ENCODE measurements at regions not wholly inside any gene's neighbourhood (a gene's known extent, or its start where the extent isn't known, plus 50 kb on each side); places are given as distances from the start of the nearest gene placed in this dataset.

DNA sequence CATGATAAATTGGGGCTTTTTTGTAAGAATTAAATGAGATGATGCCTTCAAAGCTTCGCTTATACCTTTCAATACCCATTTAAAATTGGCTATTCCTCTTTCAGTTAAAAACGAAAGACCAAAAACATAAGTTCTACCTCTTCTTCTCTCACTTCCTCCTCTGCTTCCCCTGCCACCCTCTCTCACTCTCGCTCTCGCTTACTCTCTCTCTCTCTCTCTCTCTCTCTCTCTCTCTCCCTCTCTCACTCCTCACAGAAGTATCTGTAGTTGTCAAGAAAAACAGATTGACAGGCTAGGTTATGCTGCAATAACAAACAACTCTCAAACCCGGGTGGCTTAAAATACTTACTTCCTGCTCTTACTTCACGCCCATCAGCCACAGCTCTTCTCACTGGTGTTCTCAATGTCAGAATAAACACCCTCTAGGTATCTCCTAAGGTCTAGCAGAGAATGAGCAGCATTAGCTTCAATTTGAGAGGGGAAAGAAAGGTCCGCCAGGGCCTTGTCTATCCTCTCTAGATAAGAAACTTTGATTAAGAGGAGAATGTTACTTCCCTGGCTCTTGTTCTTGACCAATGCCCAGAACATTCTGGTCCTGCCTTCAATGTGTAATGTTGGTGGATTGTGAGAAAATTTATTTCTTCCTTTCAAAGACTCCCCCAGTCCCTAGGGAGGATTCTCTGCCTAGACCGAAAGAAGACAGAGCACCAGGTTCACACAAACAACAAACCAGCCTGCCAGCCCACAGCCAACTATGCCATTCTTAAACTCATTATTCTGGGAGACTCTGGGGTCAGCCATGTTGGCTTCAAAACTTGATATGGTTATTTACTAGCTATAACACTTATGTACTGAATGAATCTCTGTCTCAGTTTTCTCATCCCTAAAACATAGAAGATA lies 1028.7 kb downstream of the XPNPEP1 start:
- Histone ChIP-seq H3K9me3 (ENCODE audit: severe bottlenecking) (no peaks in the 10 kb centered on the region), H3K27ac (ENCODE audit: poor library complexity, severe bottlenecking) (no peak overlapping the region), H3K4me1 (ENCODE audit: insufficient read depth, poor library complexity, severe bottlenecking) (no peaks in the 10 kb centered on the region), H3K36me3 (ENCODE audit: low read depth) (no peaks in the 10 kb centered on the region), H3K4me3 (ENCODE audit: severe bottlenecking) (no peak overlapping the region), H3K27me3 (ENCODE audit: insufficient read depth, poor library complexity, severe bottlenecking) (no peaks in the 10 kb centered on the region)
- TF ChIP-seq, protein P1, sequence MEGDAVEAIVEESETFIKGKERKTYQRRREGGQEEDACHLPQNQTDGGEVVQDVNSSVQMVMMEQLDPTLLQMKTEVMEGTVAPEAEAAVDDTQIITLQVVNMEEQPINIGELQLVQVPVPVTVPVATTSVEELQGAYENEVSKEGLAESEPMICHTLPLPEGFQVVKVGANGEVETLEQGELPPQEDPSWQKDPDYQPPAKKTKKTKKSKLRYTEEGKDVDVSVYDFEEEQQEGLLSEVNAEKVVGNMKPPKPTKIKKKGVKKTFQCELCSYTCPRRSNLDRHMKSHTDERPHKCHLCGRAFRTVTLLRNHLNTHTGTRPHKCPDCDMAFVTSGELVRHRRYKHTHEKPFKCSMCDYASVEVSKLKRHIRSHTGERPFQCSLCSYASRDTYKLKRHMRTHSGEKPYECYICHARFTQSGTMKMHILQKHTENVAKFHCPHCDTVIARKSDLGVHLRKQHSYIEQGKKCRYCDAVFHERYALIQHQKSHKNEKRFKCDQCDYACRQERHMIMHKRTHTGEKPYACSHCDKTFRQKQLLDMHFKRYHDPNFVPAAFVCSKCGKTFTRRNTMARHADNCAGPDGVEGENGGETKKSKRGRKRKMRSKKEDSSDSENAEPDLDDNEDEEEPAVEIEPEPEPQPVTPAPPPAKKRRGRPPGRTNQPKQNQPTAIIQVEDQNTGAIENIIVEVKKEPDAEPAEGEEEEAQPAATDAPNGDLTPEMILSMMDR (IDR thresholded peaks at IDR 0.05; ENCODE audit: poor library complexity, severe bottlenecking) = no peak
- no peak for DNase-seq (ENCODE audit: low spot score)
- no peak for ATAC-seq (ENCODE audit: low read depth)

DNA sequence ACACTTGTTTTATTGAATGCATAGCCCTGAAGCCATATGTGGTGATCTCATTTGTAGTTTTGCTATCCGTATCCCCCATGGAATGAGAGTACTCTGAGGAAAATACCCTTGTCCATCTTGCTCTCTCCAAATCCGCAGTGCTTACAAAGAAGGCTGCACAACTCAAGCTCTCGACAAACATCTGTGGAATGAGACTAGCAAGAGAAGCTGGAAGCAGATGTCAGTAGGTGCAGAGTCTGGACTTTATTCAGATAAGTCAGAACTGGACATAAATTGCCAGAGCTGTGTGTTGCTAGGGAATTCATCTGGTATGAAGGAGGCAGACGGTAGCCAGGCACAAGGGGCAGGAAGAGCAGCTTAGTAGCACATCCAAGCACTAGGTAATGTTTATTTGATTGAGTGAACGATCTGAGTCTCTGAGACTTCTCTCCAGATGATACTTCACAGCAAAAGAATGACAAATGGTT lies 1046.2 kb downstream of the XPNPEP1 start:
- no peak for DNase-seq (ENCODE audit: low spot score)
- H3K27ac ChIP-seq (ENCODE audit: poor library complexity, severe bottlenecking) = no peak overlapping the region
- H3K9me3 ChIP-seq (ENCODE audit: severe bottlenecking) = no peaks in the 10 kb centered on the region

DNA sequence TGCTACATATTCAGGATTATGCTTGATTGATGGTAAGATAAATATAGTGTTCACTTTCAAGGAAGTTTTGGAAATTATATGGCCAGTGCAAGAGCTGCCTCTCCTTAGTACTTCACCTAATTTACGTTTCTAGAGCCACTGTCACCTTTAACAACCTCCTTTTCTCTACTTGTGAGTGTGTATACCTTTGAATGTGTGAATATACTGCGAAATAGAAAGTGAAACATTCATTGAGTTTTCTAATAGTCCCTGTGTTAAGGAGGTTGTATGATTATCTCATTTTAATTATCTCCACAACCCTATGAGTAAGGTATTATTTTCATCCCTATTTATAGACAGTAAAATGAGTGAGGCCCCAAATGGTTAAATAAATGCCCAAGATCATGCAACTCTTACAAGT lies 1050.5 kb downstream of the XPNPEP1 start:
- ATAC-seq (ENCODE audit: low read depth) (no peak), DNase-seq (ENCODE audit: low spot score) (no peak)
- H3K27ac ChIP-seq (ENCODE audit: poor library complexity, severe bottlenecking) = no peak overlapping the region
- no peaks in the 10 kb centered on the region for H3K36me3 ChIP-seq (ENCODE audit: low read depth)
- no peaks in the 10 kb centered on the region for H3K9me3 ChIP-seq (ENCODE audit: severe bottlenecking)
- TF ChIP-seq, protein P1 (IDR thresholded peaks at IDR 0.05; ENCODE audit: poor library complexity, severe bottlenecking) = no peak
- no peak overlapping the region for H3K4me3 ChIP-seq (ENCODE audit: severe bottlenecking)
- no peaks in the 10 kb centered on the region for H3K4me1 ChIP-seq (ENCODE audit: insufficient read depth, poor library complexity, severe bottlenecking)
- no peaks in the 10 kb centered on the region for H3K27me3 ChIP-seq (ENCODE audit: insufficient read depth, poor library complexity, severe bottlenecking)

More for the DNA sequence above, 1046.2 kb downstream of the XPNPEP1 start:
- Histone ChIP-seq H3K36me3 (ENCODE audit: low read depth) (no peaks in the 10 kb centered on the region), H3K4me1 (ENCODE audit: insufficient read depth, poor library complexity, severe bottlenecking) (no peaks in the 10 kb centered on the region), H3K27me3 (ENCODE audit: insufficient read depth, poor library complexity, severe bottlenecking) (peaks cover 3% of the 10 kb centered on the region), H3K4me3 (ENCODE audit: severe bottlenecking) (no peak overlapping the region)
- ATAC-seq (ENCODE audit: low read depth) = no peak
- TF ChIP-seq, protein P1 (IDR thresholded peaks at IDR 0.05; ENCODE audit: poor library complexity, severe bottlenecking) = no peak

DNA sequence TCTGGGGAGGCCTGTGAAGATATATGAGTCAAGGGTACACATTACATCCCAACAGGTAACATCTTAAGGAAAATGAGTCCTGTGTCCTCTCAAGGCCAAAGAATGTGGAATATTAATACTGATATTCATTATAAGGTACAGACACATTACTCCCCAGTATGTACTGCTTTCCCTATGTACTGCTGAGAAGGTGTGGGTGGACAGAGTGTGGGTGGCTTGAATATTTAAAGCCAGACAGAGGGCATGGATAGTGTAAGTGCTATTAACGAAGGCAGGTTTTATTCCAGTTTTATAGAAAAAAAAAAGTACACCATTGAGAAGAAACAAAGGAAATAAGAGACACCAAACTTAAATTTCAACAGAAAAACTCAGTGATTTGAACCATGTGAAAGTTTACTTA lies 1054.4 kb downstream of the XPNPEP1 start:
- no peak for DNase-seq (ENCODE audit: low spot score)
- TF ChIP-seq, protein P1 (IDR thresholded peaks at IDR 0.05; ENCODE audit: poor library complexity, severe bottlenecking) = no peak
- H3K36me3 ChIP-seq (ENCODE audit: low read depth) = no peaks in the 10 kb centered on the region
- ATAC-seq (ENCODE audit: low read depth) = no peak
- no peaks in the 10 kb centered on the region for H3K4me1 ChIP-seq (ENCODE audit: insufficient read depth, poor library complexity, severe bottlenecking)
- H3K27me3 ChIP-seq (ENCODE audit: insufficient read depth, poor library complexity, severe bottlenecking) = no peaks in the 10 kb centered on the region
- no peak overlapping the region for H3K27ac ChIP-seq (ENCODE audit: poor library complexity, severe bottlenecking)
- H3K4me3 ChIP-seq (ENCODE audit: severe bottlenecking) = no peak overlapping the region
- no peaks in the 10 kb centered on the region for H3K9me3 ChIP-seq (ENCODE audit: severe bottlenecking)
